Left cardiac atrium (tissue), 4 donors: ENCODE measurements at regions not wholly inside any gene's neighbourhood (a gene's known extent, or its start where the extent isn't known, plus 50 kb on each side); places are given as distances from the start of the nearest gene placed in this dataset.
"Not testable (repeated sequence)": the region's sequence is repeated elsewhere in the genome, so short reads cannot be mapped to it uniquely, and the experiment has no call there.

Experiments
- ATAC-seq, 2 donors: fragments of 200-7000 bp; cut with Tn5 transposase; one replicate each; pipeline ENCODE4 v1.9.1; 2020; ENCODE audit warnings: mild to moderate bottlenecking in 2 of 2, moderate library complexity in 2 of 2
- DNase-seq: peaks from one replicate; pipeline ENCODE4 v3.0.0-alpha.2; 2020
- intact Hi-C, 2 donors: fragments of 100-400 bp; cut with DNase I; formaldehyde crosslinking; loops; one replicate each; pipeline versions ENCODE4 v1.14.1 to v1.15.1; 2022 to 2023
- donor health status: DM: no; HTN: yes; CAD: no.
- donor health status: DM: no; HTN: yes; CAD: no; lungs with severe emphysema.
- donor health status: DM: yes; HTN: yes; CAD: no.
- donor health status: Dilated cardiomyopathy.

- ATAC-seq = peak; percentile 76 to 88
- DNase-seq, intact Hi-C loops: not testable (repeated sequence)
These were observed 109.3 kb downstream of the GTF2IRD2B start for GRCh38 chr7:75201606-75202079.

GRCh38 chr7:75205367-75206085 lies 113.1 kb downstream of the GTF2IRD2B start:
- DNase-seq, ATAC-seq, intact Hi-C loops: not testable (repeated sequence)

- intact Hi-C loops, ATAC-seq, DNase-seq: not testable (repeated sequence)
These were observed 123.1 kb downstream of the GTF2IRD2B start for GRCh38 chr7:75215460-75215859.

- ATAC-seq = peak in 1 of 2 donors; percentile 19
- intact Hi-C loops, DNase-seq: not testable (repeated sequence)
These were observed 124.6 kb downstream of the GTF2IRD2B start for GRCh38 chr7:75216963-75217362.

GRCh38 chr7:75226102-75226501 lies 133.7 kb downstream of the GTF2IRD2B start:
- DNase-seq, intact Hi-C loops, ATAC-seq: not testable (repeated sequence)

GRCh38 chr7:75229558-75229957 lies 137.2 kb downstream of the GTF2IRD2B start:
- DNase-seq, ATAC-seq, intact Hi-C loops: not testable (repeated sequence)

- intact Hi-C loops, DNase-seq, ATAC-seq: not testable (repeated sequence)
These were observed 138.2 kb downstream of the GTF2IRD2B start for GRCh38 chr7:75230558-75230957.

- intact Hi-C loops, ATAC-seq, DNase-seq: not testable (repeated sequence)
These were observed 142.9 kb downstream of the GTF2IRD2B start for GRCh38 chr7:75235092-75235826.

- intact Hi-C loops, DNase-seq, ATAC-seq: not testable (repeated sequence)
These were observed 143.4 kb downstream of the GTF2IRD2B start for GRCh38 chr7:75235827-75236167.

GRCh38 chr7:75237255-75238187 lies 145.1 kb downstream of the GTF2IRD2B start:
- DNase-seq, intact Hi-C loops: not testable (repeated sequence)
- peak; percentile 94 to 95 for ATAC-seq

GRCh38 chr7:75238309-75238708 lies 145.9 kb downstream of the GTF2IRD2B start:
- DNase-seq, intact Hi-C loops: not testable (repeated sequence)
- ATAC-seq = peak; percentile 9 to 43

- DNase-seq, ATAC-seq, intact Hi-C loops: not testable (repeated sequence)
These were observed 151.2 kb downstream of the GTF2IRD2B start for GRCh38 chr7:75243638-75244037.

GRCh38 chr7:75248216-75248615 lies 147.2 kb upstream of the TRIM73 start:
- ATAC-seq, intact Hi-C loops, DNase-seq: not testable (repeated sequence)

- DNase-seq, intact Hi-C loops: not testable (repeated sequence)
- ATAC-seq = peak in 1 of 2 donors; percentile 50
These were observed 141.2 kb upstream of the TRIM73 start for GRCh38 chr7:75254238-75254637.

GRCh38 chr7:75257442-75257841 lies 138.0 kb upstream of the TRIM73 start:
- intact Hi-C loops, DNase-seq: not testable (repeated sequence)
- ATAC-seq = peak in 1 of 2 donors; percentile 15

- DNase-seq, intact Hi-C loops: not testable (repeated sequence)
- peak; percentile 26 to 27 for ATAC-seq
These were observed 135.9 kb upstream of the TRIM73 start for GRCh38 chr7:75259454-75260003.

- DNase-seq, intact Hi-C loops, ATAC-seq: not testable (repeated sequence)
These were observed 133.8 kb upstream of the TRIM73 start for GRCh38 chr7:75261660-75262059.

GRCh38 chr7:75268158-75268557 lies 127.3 kb upstream of the TRIM73 start:
- ATAC-seq = peak; percentile 67 to 78
- DNase-seq, intact Hi-C loops: not testable (repeated sequence)
